K562 (cell line): ENCODE measurements at regions not wholly inside any gene's neighbourhood (a gene's known extent, or its start where the extent isn't known, plus 50 kb on each side); places are given as distances from the start of the nearest gene placed in this dataset.
A peak's percentile ranks its signal among the peaks of the same experiment; 100 is the strongest.

Experiments used
- ATAC-seq: fragments of 200-7000 bp; cut with Tn5 transposase; 3 replicates; pipeline ENCODE4 v1.9.1; 2020; ENCODE audit warnings: moderate library complexity
- BruUV-seq: library from RNA; stranded (reverse); fragments of 400-500 nt; replicated peaks from 2 replicates; lab custom pipeline; 2021; lab: Mats Ljungman, UMichigan
- CTCF ChIA-PET: fragments of 300-600 bp; formaldehyde crosslinking; extraction: SDS; loops from one replicate; lab custom pipeline; 2021; ENCODE audit warnings: low intra/inter-chr PET ratio; lab: Yijun Ruan, JAX
- POLR2A ChIA-PET: fragments of 300-600, 350-650 bp; sonication (Branson Sonifier 250); formaldehyde crosslinking; extraction: SDS; loops from one replicate; lab custom pipeline; 2021; ENCODE audit warnings: antibody characterized with exemption, inconsistent platforms; lab: Yijun Ruan, JAX
- DNase-seq, 4 experiments: peaks; one replicate each; pipeline versions ENCODE4 v3.0.0 to v3.0.0-alpha.2; 2011 to 2018; ENCODE audit warnings: low spot score in 3 of 4, mixed read lengths in 3 of 4; ENCODE audit errors: extremely low read depth in 1 of 4
- FAIRE-seq: peaks from 2 replicates; lab custom pipeline; 2011; peaks lifted over from hg19 to GRCh38; lab: Jason Lieb, UNC
- H2AFZ ChIP-seq: 2 replicates; pipeline ENCODE4 v1.6.0; 2011; ENCODE audit warnings: low read depth, low read length, control low read depth, inconsistent platforms
- H3K27ac ChIP-seq: fragments of 200-600 bp; 3 replicates; pipeline ENCODE4 v1.8.0; 2011; ENCODE audit warnings: low read depth, mild to moderate bottlenecking, control low read depth, inconsistent platforms, low read length, moderate library complexity, mixed read lengths; ENCODE audit errors: extremely low read depth
- H3K27me3 ChIP-seq, 2 experiments: fragments of 300-600 bp in 1 of 2; 2 replicates in 1 of 2; 3 replicates in 1 of 2; pipeline versions ENCODE4 v1.6.0 to v1.8.0; 2011; ENCODE audit warnings: inconsistent platforms in 2 of 2, low read length in 2 of 2, mild to moderate bottlenecking in 1 of 2, mixed read lengths in 1 of 2, moderate library complexity in 1 of 2; ENCODE audit not compliant: control insufficient read depth in 2 of 2, insufficient read depth in 2 of 2
- H3K36me3 ChIP-seq: fragments of 300-600 bp; 3 replicates; pipeline ENCODE4 v1.8.0; 2011; ENCODE audit warnings: mild to moderate bottlenecking, low read length, inconsistent platforms; ENCODE audit not compliant: control insufficient read depth, insufficient read depth
- H3K4me1 ChIP-seq, 2 experiments: fragments of 200-600 bp in 1 of 2; replicated peaks in 1 of 2; 2 replicates in 1 of 2; 3 replicates in 1 of 2; pipeline versions ENCODE4 v1.5.1 to v1.8.0; 2011; ENCODE audit warnings: inconsistent platforms in 2 of 2, low read length in 2 of 2, mild to moderate bottlenecking in 1 of 2, mixed read lengths in 1 of 2, moderate library complexity in 1 of 2; ENCODE audit not compliant: control insufficient read depth in 2 of 2, insufficient read depth in 2 of 2
- H3K4me2 ChIP-seq: 2 replicates; pipeline ENCODE4 v1.6.1; 2011; ENCODE audit warnings: low read length, control low read depth, inconsistent platforms, mixed read lengths; ENCODE audit not compliant: insufficient read depth
- H3K4me3 ChIP-seq: fragments of 200-600 bp; sonication (generic), shearing (Covaris generic); 2 replicates; pipeline ENCODE4 v1.5.1; 2016; ENCODE audit warnings: control low read depth, inconsistent platforms
- H3K79me2 ChIP-seq: fragments of 200-600 bp; 3 replicates; pipeline ENCODE4 v1.8.0; 2011; ENCODE audit warnings: low read length, inconsistent platforms; ENCODE audit not compliant: control insufficient read depth, insufficient read depth
- H3K9ac ChIP-seq, 2 experiments: 2 replicates each; pipeline versions ENCODE4 v1.6.0 to v1.6.1; 2011; ENCODE audit warnings: low read depth in 2 of 2, low read length in 2 of 2, control low read depth in 1 of 2, inconsistent platforms in 1 of 2, mild to moderate bottlenecking in 1 of 2, mixed read lengths in 1 of 2; ENCODE audit not compliant: insufficient read depth in 1 of 2
- H3K9me1 ChIP-seq: one replicate; pipeline ENCODE4 v1.6.0; 2011; ENCODE audit warnings: inconsistent platforms, mild to moderate bottlenecking, low read length, moderate library complexity; ENCODE audit not compliant: control insufficient read depth, insufficient read depth
- H3K9me3 ChIP-seq: replicated peaks from 2 replicates; pipeline ENCODE4 v1.5.1; 2011; ENCODE audit warnings: low read depth, low read length, inconsistent platforms; ENCODE audit not compliant: control insufficient read depth, insufficient read depth
- H4K20me1 ChIP-seq: replicated peaks from 2 replicates; pipeline ENCODE4 v1.6.1; 2011; ENCODE audit warnings: low read length, inconsistent platforms, mixed read lengths; ENCODE audit not compliant: control insufficient read depth, insufficient read depth
- BACH1 ChIP-seq: fragments of 200-800 bp; sonication (Bioruptor generic); IDR thresholded peaks from 2 replicates; pipeline ENCODE4 v1.6.1; 2016; ENCODE audit warnings: missing genetic modification characterization, missing compliant biosample characterization
- E2F3 ChIP-seq: fragments of 250-450 bp; sonication (Bioruptor Pico); IDR thresholded peaks from 2 replicates; pipeline ENCODE4 v1.4.0; 2020; ENCODE audit warnings: mild to moderate bottlenecking
- MAX ChIP-seq: sonication (generic); formaldehyde crosslinking; IDR thresholded peaks from 2 replicates; pipeline ENCODE4 v1.9.0; 2022; ENCODE audit warnings: mild to moderate bottlenecking, missing genetic modification reagents
- NR4A1 ChIP-seq, 2 experiments: fragments of 250-450 bp in 1 of 2; fragments of 450-650 bp in 1 of 2; sonication (Bioruptor Pico) in 1 of 2; IDR thresholded peaks; 2 replicates each; pipeline versions ENCODE4 v1.4.0 to v1.6.1; 2016 to 2020; ENCODE audit warnings: mild to moderate bottlenecking in 2 of 2, missing compliant biosample characterization in 1 of 2, missing genetic modification characterization in 1 of 2, moderate library complexity in 1 of 2
- OTX1 ChIP-seq: fragments of 450-650 bp; formaldehyde crosslinking; IDR thresholded peaks from 2 replicates; pipeline ENCODE4 v1.4.0; 2022; ENCODE audit warnings: mild to moderate bottlenecking
- RAD21 ChIP-seq, 2 experiments: fragments of 250-450 bp in 1 of 2; fragments of 450-650 bp in 1 of 2; sonication (Bioruptor Pico) in 1 of 2; formaldehyde crosslinking in 1 of 2; IDR thresholded peaks in 1 of 2; conservative IDR thresholded peaks in 1 of 2; 2 replicates each; pipeline versions ENCODE4 v1.4.0 to v1.8.0; 2020 to 2022; ENCODE audit warnings: mild to moderate bottlenecking in 2 of 2, moderate library complexity in 1 of 2
- SIN3A ChIP-seq, 2 experiments: fragments of 150-350 bp in 1 of 2; IDR thresholded peaks; 2 replicates each; pipeline ENCODE4 v1.6.1; 2011 to 2016; ENCODE audit warnings: borderline replicate concordance in 2 of 2, low read depth in 2 of 2, low read length in 2 of 2, mild to moderate bottlenecking in 2 of 2, moderate library complexity in 2 of 2; ENCODE audit not compliant: control insufficient read depth in 1 of 2
- SRSF7 ChIP-seq: fragments of 200-400 bp; formaldehyde crosslinking; optimal IDR thresholded peaks from 2 replicates; pipeline ENCODE3; 2017; ENCODE audit warnings: mild to moderate bottlenecking, low read depth, low read length
- TRIM25 ChIP-seq: fragments of 450-650 bp; IDR thresholded peaks from 2 replicates; pipeline ENCODE4 v1.7.0; 2016; ENCODE audit warnings: borderline replicate concordance
- ZBTB33 ChIP-seq: sonication (generic); formaldehyde crosslinking; IDR thresholded peaks from 2 replicates; pipeline ENCODE4 v1.8.1; 2023; ENCODE audit warnings: mild to moderate bottlenecking, missing genetic modification reagents
- ZFP36 ChIP-seq: fragments of 150-350 bp; IDR thresholded peaks from 2 replicates; pipeline ENCODE4 v1.6.1; 2018; ENCODE audit warnings: low read length, low read depth; ENCODE audit not compliant: partially characterized antibody
- WGBS: fragments of 100-300 bp; shearing (Covaris generic); methylation state at CpG from one replicate; pipeline ENCODE4 v1.1.6; 2016; ENCODE audit warnings: low coverage, mixed read lengths; ENCODE audit not compliant: insufficient coverage; ENCODE audit errors: missing lambda C conversion rate; 5-methylcytosine and 5-hydroxymethylcytosine counted together
- in situ Hi-C: fragments of 300-500 bp; cut with MboI; formaldehyde crosslinking; loops from 4 replicates; pipeline ENCODE4 v1.15.0; 2018; ENCODE audit warnings: inconsistent platforms, mixed read lengths
- intact Hi-C: fragments of 100-400 bp; cut with micrococcal nuclease; formaldehyde crosslinking; loops from 2 replicates; pipeline ENCODE4 v1.14.2; 2022

GRCh38 chr12:47366579-47366978 lies 286.8 kb upstream of the AMIGO2 start:
- TF ChIP-seq BACH1 (tag), result no peak
- no peak for TF ChIP-seq E2F3 (CRISPR knock-in tag)
- peak; percentile 65 for TF ChIP-seq ZFP36
- H3K79me2 ChIP-seq, result no peaks in the 10 kb centered on the region
- in situ Hi-C loops (no loop called here), intact Hi-C loops (no loop called here)
- FAIRE-seq (no peak), ATAC-seq (no peak), DNase-seq (no peak)
- no peak overlapping the region for H3K4me3 ChIP-seq
- no peaks in the 10 kb centered on the region for H4K20me1 ChIP-seq
- no peak overlapping the region for H3K9ac ChIP-seq
- peaks cover 0 to 16% of the 10 kb centered on the region in 2 experiments; a peak in 3 of 5 replicates for H3K4me1 ChIP-seq
- H3K27me3 ChIP-seq, result no peaks in the 10 kb centered on the region
- POLR2A ChIA-PET, result no interaction called here
- no peaks in the 10 kb centered on the region for H3K36me3 ChIP-seq
- no peaks in the 10 kb centered on the region for H3K9me3 ChIP-seq
- WGBS, result 85% methylated on average over 2 of the region's 2 CpGs
- no TSS peak for BruUV-seq
- H2AFZ ChIP-seq, result peak overlapping the region; percentile 77; the same call in 1 of the 2 replicates
- no peak overlapping the region for H3K4me2 ChIP-seq
- H3K9me1 ChIP-seq, result no peaks in the 10 kb centered on the region
- no peak overlapping the region for H3K27ac ChIP-seq
- CTCF ChIA-PET, result interaction anchor here (0.6 kb wide), 1 partner anchor 285 kb away, joined by 3 read pairs; no protein-coding TSS in a partner anchor

- no peaks in the 10 kb centered on the region for H3K36me3 ChIP-seq
- in situ Hi-C loops, result no loop called here
- FAIRE-seq, result no peak
- ATAC-seq, result no peak
- H2AFZ ChIP-seq, result peak overlapping the region; percentile 77
- peak overlapping the region; percentile 13 for H3K4me2 ChIP-seq
- H3K4me3 ChIP-seq, result no peak overlapping the region
- H3K9me3 ChIP-seq, result no peaks in the 10 kb centered on the region
- no peak for DNase-seq
- intact Hi-C loops, result no loop called here
- H3K9ac ChIP-seq, result no peak overlapping the region
- POLR2A ChIA-PET, result no interaction called here
- H3K4me1 ChIP-seq, result peaks cover 0 to 20% of the 10 kb centered on the region in 2 experiments; a peak in 4 of 5 replicates
- no peaks in the 10 kb centered on the region for H3K27me3 ChIP-seq
- no TSS peak for BruUV-seq
- H3K27ac ChIP-seq, result no peak overlapping the region
- H4K20me1 ChIP-seq, result no peaks in the 10 kb centered on the region
- H3K79me2 ChIP-seq, result no peaks in the 10 kb centered on the region
- 44% methylated on average over 2 of the region's 2 CpGs for WGBS
- CTCF ChIA-PET, result interaction anchor here (0.6 kb wide), 1 partner anchor 284 kb away, joined by 3 read pairs; no protein-coding TSS in a partner anchor
- no peaks in the 10 kb centered on the region for H3K9me1 ChIP-seq
- TF ChIP-seq OTX1 (CRISPR knock-in tag), result no peak
- TF ChIP-seq RAD21 (CRISPR knock-in tag; conservative IDR thresholded peaks at IDR 0.05 in 1 of 2, IDR thresholded peaks at IDR 0.05 in 1 of 2), result no peak
- no peak for TF ChIP-seq ZBTB33 (CRISPR knock-in tag)
- no peak for TF ChIP-seq SRSF7
- TF ChIP-seq MAX, result no peak
- TF ChIP-seq TRIM25, result no peak
- no peak for TF ChIP-seq NR4A1 (CRISPR knock-in tag; IDR thresholded peaks at IDR 0.05)
- TF ChIP-seq NR4A1 (tag; IDR thresholded peaks at IDR 0.05), result no peak
- TF ChIP-seq SIN3A (IDR thresholded peaks at IDR 0.05; ENCODE audit: borderline replicate concordance in 2 of 2, control insufficient read depth in 1 of 2, low read depth in 2 of 2, low read length in 2 of 2), result no peak
Measured at GRCh38 chr12:47366157-47366556, 286.4 kb upstream of the AMIGO2 start.
